ENCODE measurements at regions not wholly inside any gene's neighbourhood (a gene's known extent, or its start where the extent isn't known, plus 50 kb on each side); places are given as distances from the start of the nearest gene placed in this dataset.
"Not testable (repeated sequence)": the region's sequence is repeated elsewhere in the genome, so short reads cannot be mapped to it uniquely, and the experiment has no call there.

DNA sequence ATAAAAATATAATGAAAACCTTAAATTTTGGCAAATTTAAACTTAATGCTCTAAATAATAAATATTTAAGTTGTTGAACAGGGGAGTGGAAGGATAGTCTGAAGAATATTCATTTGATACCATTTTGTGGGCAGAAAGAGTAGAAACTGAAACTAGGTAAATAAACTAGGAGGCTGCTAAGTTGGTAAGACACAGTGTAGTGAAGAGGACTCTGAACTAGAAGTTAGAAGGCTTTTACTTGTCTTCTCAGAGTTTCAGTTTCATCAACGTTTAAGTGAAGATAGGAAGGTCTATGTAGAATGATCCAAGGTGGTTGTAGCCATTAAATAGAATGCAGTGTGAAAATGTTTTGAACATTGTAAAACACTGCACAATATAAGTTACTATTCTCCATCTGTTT lies 516.9 kb downstream of the AMY1C start:
- no peak for TF ChIP-seq POLR2A (IDR thresholded peaks at IDR 0.05)
- TF ChIP-seq EP300 (IDR thresholded peaks at IDR 0.05) = no peak
- TF ChIP-seq, protein P1, sequence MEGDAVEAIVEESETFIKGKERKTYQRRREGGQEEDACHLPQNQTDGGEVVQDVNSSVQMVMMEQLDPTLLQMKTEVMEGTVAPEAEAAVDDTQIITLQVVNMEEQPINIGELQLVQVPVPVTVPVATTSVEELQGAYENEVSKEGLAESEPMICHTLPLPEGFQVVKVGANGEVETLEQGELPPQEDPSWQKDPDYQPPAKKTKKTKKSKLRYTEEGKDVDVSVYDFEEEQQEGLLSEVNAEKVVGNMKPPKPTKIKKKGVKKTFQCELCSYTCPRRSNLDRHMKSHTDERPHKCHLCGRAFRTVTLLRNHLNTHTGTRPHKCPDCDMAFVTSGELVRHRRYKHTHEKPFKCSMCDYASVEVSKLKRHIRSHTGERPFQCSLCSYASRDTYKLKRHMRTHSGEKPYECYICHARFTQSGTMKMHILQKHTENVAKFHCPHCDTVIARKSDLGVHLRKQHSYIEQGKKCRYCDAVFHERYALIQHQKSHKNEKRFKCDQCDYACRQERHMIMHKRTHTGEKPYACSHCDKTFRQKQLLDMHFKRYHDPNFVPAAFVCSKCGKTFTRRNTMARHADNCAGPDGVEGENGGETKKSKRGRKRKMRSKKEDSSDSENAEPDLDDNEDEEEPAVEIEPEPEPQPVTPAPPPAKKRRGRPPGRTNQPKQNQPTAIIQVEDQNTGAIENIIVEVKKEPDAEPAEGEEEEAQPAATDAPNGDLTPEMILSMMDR (IDR thresholded peaks at IDR 0.05) = no peak
- no peak for TF ChIP-seq POLR2AphosphoS5 (IDR thresholded peaks at IDR 0.05)
- ATAC-seq (ENCODE audit: low FRiP score in 2 of 2) (no peak), DNase-seq (no peak)
- Histone ChIP-seq H3K27me3 (no peaks in the 10 kb centered on the region), H3K36me3 (no peaks in the 10 kb centered on the region), H3K4me1 (no peaks in the 10 kb centered on the region), H3K4me3 (no peak overlapping the region), H3K27ac (no peak overlapping the region), H3K9me3 (no peaks in the 10 kb centered on the region)
- 40 to 41% methylated on average over 1 of the region's 1 CpG for WGBS, 2 donors

DNA sequence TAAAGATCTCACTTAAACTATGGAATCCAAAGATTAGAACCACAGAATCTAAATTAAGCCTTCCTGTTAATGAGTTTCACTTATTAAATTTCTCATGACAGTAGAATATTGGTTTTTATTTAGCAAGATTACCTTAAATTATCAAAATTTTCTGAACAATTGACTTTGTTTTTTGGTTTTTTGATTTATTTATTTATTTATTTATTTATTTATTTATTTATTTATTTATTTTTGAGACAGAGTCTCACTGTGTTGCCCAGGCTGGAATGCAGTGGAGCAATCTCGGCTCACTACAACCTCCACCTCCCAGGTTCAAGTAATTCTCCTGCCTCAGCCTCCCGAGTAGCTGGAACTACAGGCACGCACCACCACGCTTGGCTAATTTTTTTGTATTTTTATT lies 538.6 kb downstream of the AMY1C start:
- DNase-seq; H3K36me3 ChIP-seq; H3K4me1 ChIP-seq; ATAC-seq (ENCODE audit: low FRiP score in 2 of 2); H3K4me3 ChIP-seq; H3K9me3 ChIP-seq; H3K27ac ChIP-seq; H3K27me3 ChIP-seq: not testable (repeated sequence)
- WGBS, 2 donors = 93 to 97% methylated on average over 4 of the region's 4 CpGs

DNA sequence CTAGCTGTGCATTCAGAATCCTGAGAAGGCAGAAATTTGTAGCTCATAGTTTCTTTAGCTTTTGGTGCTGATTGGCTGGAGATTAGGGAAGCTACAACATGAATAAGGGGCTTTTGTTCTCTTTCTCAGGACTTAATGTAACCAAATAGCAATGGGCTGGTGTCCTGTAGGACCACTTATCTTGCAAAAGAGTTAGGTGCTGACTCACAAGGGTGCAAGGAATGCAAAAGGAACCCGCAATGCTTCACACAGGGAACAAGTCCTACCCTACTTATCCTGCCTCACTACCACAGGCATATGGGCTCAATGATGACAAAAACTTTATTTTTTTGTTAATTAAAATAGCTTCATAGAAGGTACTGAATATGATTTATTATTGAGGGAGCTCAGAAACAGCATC lies 541.5 kb downstream of the AMY1C start:
- no peak for ATAC-seq (ENCODE audit: low FRiP score in 2 of 2)
- TF ChIP-seq EP300 (IDR thresholded peaks at IDR 0.05) (no peak), POLR2A (IDR thresholded peaks at IDR 0.05) (no peak), POLR2AphosphoS5 (IDR thresholded peaks at IDR 0.05) (no peak)
- TF ChIP-seq, protein P1 (IDR thresholded peaks at IDR 0.05) = no peak
- WGBS, 2 donors = 56 to 88% methylated on average over 1 of the region's 1 CpG

GRCh38 chr1:104294259-104294658 lies 544.6 kb downstream of the AMY1C start:
- no peak for ATAC-seq (ENCODE audit: low FRiP score in 2 of 2)
- Histone ChIP-seq H3K27ac (no peak overlapping the region), H3K36me3 (no peaks in the 10 kb centered on the region), H3K9me3 (no peaks in the 10 kb centered on the region), H3K4me3 (no peak overlapping the region), H3K27me3 (no peaks in the 10 kb centered on the region), H3K4me1 (no peaks in the 10 kb centered on the region)
- DNase-seq = no peak
- no peak for TF ChIP-seq EP300 (IDR thresholded peaks at IDR 0.05)
- TF ChIP-seq, protein P1 (IDR thresholded peaks at IDR 0.05) = no peak
- no peak for TF ChIP-seq POLR2AphosphoS5 (IDR thresholded peaks at IDR 0.05)
- TF ChIP-seq POLR2A (IDR thresholded peaks at IDR 0.05) = no peak
- WGBS, 2 donors = 53 to 57% methylated on average over 3 of the region's 3 CpGs

More for the DNA sequence above, 541.5 kb downstream of the AMY1C start:
- Histone ChIP-seq H3K9me3 (no peaks in the 10 kb centered on the region), H3K27ac (no peak overlapping the region), H3K4me3 (no peak overlapping the region), H3K36me3 (no peaks in the 10 kb centered on the region), H3K27me3 (no peaks in the 10 kb centered on the region), H3K4me1 (no peaks in the 10 kb centered on the region)
- DNase-seq = no peak

- Histone ChIP-seq H3K4me1 (no peaks in the 10 kb centered on the region), H3K27me3 (no peaks in the 10 kb centered on the region), H3K27ac (no peak overlapping the region), H3K4me3 (no peak overlapping the region), H3K36me3 (no peaks in the 10 kb centered on the region), H3K9me3 (no peaks in the 10 kb centered on the region)
- DNase-seq = no peak
- WGBS, 2 donors = 69 to 80% methylated on average over 3 of the region's 3 CpGs
- TF ChIP-seq POLR2AphosphoS5 (IDR thresholded peaks at IDR 0.05) (no peak), EP300 (IDR thresholded peaks at IDR 0.05) (no peak)
- no peak for ATAC-seq (ENCODE audit: low FRiP score in 2 of 2)
Observed at GRCh38 chr1:104295511-104295910, 545.8 kb downstream of the AMY1C start.

DNA sequence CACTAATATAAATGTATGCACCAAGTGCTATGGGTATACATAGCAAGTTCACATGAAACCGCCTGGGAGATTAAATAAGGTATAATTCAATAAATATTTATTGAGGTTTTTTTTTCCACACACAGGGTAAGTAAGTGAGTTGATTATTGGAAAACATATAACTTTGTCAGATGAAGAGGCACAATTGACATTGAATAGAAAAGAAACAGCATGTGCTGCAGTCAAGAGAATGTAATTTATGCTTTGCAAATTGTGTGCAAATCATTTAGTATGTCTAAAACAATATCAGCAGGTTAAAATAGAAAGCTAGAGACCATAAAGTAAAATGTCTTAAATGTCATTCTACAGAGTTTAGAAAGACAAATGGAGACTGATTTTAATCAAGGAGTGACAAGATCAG lies 560.0 kb downstream of the AMY1C start:
- H3K27me3 ChIP-seq = no peaks in the 10 kb centered on the region
- no peak overlapping the region for H3K4me3 ChIP-seq
- 81 to 100% methylated on average over 1 of the region's 1 CpG for WGBS, 2 donors
- no peak overlapping the region for H3K27ac ChIP-seq
- TF ChIP-seq POLR2AphosphoS5 (IDR thresholded peaks at IDR 0.05) (no peak), EP300 (IDR thresholded peaks at IDR 0.05) (no peak), POLR2A (IDR thresholded peaks at IDR 0.05) (no peak)
- TF ChIP-seq, protein P1 (IDR thresholded peaks at IDR 0.05) = no peak
- H3K36me3 ChIP-seq = no peaks in the 10 kb centered on the region
- no peak for DNase-seq
- no peak for ATAC-seq (ENCODE audit: low FRiP score in 2 of 2)
- H3K9me3 ChIP-seq = no peaks in the 10 kb centered on the region
- no peaks in the 10 kb centered on the region for H3K4me1 ChIP-seq
